ENCODE measurements at regions not wholly inside any gene's neighbourhood (a gene's known extent, or its start where the extent isn't known, plus 50 kb on each side); places are given as distances from the start of the nearest gene placed in this dataset.

- no peak for TF ChIP-seq CTCF (conservative IDR thresholded peaks at IDR 0.05; ENCODE audit: low read depth, low read length)
- no peaks in the 10 kb centered on the region for H3K4me1 ChIP-seq (ENCODE audit: low read depth, poor library complexity, severe bottlenecking)
- H3K4me2 ChIP-seq, result no peak overlapping the region
These were observed 98.2 kb downstream of the RAB11FIP2 start for GRCh38 chr10:117948493-117948892.

GRCh38 chr10:117950408-117950807, 96.3 kb downstream of the RAB11FIP2 start:
- Histone ChIP-seq H2AFZ (ENCODE audit: low read depth) (no peak overlapping the region), H3K4me2 (no peak overlapping the region), H3K27ac (no peak overlapping the region), H3K4me1 (ENCODE audit: low read depth, poor library complexity, severe bottlenecking) (no peaks in the 10 kb centered on the region), H3K4me3 (IDR thresholded peaks at IDR 0.05; ENCODE audit: insufficient read depth, low read depth, low read length) (no peak overlapping the region), H3K36me3 (ENCODE audit: insufficient read depth) (no peaks in the 10 kb centered on the region), H4K20me1 (ENCODE audit: insufficient read depth) (no peaks in the 10 kb centered on the region), H3K9ac (no peak overlapping the region), H3K79me2 (ENCODE audit: insufficient read depth, low read depth) (no peaks in the 10 kb centered on the region), H3K27me3 (ENCODE audit: insufficient read depth, low read depth) (no peaks in the 10 kb centered on the region)
- no peak for TF ChIP-seq CTCF (conservative IDR thresholded peaks at IDR 0.05; ENCODE audit: low read depth, low read length)

More at GRCh38 chr10:117948493-117948892, 98.2 kb downstream of the RAB11FIP2 start:
- Histone ChIP-seq H3K27me3 (ENCODE audit: insufficient read depth, low read depth) (no peaks in the 10 kb centered on the region), H3K4me3 (IDR thresholded peaks at IDR 0.05; ENCODE audit: insufficient read depth, low read depth, low read length) (no peak overlapping the region), H3K27ac (no peak overlapping the region), H4K20me1 (ENCODE audit: insufficient read depth) (no peaks in the 10 kb centered on the region), H3K79me2 (ENCODE audit: insufficient read depth, low read depth) (no peaks in the 10 kb centered on the region), H3K9ac (no peak overlapping the region), H2AFZ (ENCODE audit: low read depth) (no peak overlapping the region), H3K36me3 (ENCODE audit: insufficient read depth) (no peaks in the 10 kb centered on the region)

Data from KMS-11 (cell line).